HG03460 (cell line): ENCODE measurements at regions not wholly inside any gene's neighbourhood (a gene's known extent, or its start where the extent isn't known, plus 50 kb on each side); places are given as distances from the start of the nearest gene placed in this dataset.

ENCODE experiments used
- ATAC-seq: cut with Tn5 transposase; IDR thresholded peaks from one replicate; pipeline ENCODE4 v1.9.1; 2021; ENCODE audit not compliant: unreplicated experiment

DNA sequence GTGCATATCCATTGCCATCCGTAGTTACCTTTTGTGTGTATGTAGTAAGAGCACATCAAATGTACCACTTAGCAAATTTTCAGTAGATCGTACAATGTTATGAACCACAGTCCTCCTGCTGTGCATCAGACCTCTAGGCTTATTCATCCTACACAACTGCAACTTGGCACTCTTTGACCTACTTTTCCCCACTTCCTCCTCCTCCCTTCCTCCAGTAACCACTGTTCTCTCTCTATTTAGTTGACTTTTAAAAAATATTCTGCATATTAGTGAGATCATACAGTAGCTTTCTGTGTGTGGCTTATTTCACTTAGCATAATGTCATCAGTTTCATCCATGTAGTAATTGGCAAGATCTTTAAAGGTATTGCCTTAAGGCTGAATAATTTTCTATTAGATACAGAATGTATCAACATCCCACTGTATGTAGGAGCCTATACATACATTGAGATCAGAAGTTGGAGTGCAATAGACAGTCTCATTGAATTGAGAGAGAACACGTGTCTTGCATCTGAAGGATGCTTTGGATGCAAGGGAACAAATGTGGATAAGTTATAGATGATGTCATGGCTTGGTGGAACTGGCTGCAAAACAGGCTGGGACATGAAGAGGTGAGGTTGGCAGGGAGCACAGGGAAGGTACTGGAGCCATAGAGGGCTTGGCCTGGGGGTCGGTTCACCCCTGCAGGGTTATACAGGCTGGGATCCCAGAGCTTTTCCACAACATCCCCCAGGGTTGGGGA lies 83.0 kb upstream of the FAM180A start:
- no peak for ATAC-seq

DNA sequence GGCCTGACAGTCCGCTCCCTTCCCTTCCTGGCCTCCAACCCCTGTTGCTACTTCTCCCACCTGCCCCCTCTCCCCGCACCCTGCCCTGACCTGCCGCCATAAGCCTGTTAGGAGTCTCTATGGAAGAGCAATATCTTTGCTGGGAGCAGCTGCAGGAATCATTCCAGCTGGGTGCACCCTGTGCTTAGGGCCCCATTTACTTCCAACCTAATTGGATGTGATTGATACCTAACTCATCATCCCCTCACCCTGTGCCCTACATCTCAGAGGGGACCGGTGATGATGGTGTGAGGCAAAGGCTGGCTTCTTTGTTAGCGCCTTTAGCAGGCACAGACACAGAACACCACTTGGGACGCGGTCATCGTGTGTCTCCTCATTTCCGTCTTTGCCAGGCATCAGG lies 80.0 kb upstream of the FAM180A start:
- ATAC-seq = no peak

DNA sequence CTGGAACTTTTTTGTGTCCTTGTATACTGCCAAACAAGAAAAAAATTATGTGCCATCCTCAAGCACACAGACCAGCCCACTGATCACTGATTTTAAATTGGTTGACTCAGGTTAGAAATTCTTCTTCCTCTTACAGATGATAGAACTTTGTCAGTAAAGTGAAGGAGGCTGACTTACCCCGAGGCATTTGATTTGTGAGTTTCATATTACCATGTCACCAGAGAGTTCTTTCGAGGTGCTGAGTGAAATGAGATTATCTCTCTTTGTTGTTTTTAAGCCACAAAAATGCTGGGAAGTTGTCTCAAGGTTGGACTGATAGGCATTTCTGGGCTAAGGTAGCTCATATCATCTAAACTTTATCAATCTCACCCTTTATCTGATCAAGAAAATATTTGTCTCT lies 78.8 kb upstream of the FAM180A start:
- ATAC-seq = no peak

- ATAC-seq = no peak
These were observed 76.8 kb upstream of the FAM180A start for GRCh38 chr7:135825406-135825805.

- no peak for ATAC-seq
These were observed 73.8 kb upstream of the FAM180A start for GRCh38 chr7:135822376-135822775.

- no peak for ATAC-seq
These were observed 69.0 kb upstream of the FAM180A start for GRCh38 chr7:135817583-135817982.

GRCh38 chr7:135815033-135815432 lies 66.4 kb upstream of the FAM180A start:
- ATAC-seq = no peak

GRCh38 chr7:135812148-135812547 lies 63.5 kb upstream of the FAM180A start:
- ATAC-seq = no peak

DNA sequence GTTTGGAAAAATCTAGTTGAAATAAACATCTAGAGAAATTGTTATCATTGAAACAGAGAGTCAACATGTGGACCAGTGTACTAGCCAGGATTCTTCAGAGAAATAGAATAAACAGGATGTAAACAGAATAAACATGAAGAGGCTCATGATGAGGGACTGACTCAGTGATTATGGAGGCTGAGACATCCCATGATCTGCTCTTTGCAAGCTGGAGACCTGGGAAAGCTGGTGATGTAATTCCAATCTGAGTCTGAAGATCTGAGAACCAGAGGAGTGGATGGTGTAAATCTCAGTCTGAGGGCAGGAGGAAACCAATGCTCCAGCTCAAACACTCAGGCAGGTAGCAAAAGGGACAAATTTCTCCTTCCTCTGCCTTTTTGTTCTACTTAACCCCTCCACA lies 62.9 kb upstream of the FAM180A start:
- ATAC-seq = no peak

DNA sequence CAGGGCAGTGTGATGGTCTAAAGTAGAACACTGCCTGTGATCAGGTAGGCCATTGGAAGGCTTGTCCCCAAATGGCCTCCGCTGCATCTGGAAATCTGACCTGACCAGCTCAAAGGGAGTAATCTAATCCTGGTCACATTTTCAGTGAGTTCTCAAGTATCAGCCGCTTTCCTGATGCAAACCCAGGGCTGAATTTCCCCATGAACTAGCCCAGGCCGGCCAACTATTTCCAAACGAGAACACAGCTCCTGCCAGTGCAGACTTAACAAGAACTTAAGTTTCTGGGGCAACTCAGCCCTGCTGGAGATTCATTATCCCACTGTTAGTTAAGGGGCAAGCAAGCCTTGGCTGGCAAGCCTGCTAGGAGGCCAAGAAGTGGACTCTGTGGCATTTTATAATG lies 59.6 kb upstream of the FAM180A start:
- no peak for ATAC-seq

DNA sequence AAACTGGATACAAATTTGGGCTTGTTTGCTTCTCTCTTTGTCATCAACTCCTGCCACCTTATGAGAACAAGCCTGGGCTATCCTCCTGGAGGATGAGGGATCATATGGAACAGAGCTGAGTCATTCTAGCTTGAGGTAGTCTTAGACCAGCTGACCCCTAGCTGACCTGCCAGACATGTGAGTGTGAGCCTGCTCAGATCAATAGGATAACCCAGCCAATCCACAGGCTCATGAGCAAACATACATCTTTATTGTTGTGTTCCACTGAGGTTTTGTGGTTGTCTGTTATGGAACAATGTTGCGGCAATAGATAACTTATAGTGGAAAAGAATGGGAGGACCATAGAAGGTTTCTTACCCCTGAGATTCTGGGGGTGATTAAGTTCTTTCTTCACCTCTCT lies 54.5 kb upstream of the FAM180A start:
- ATAC-seq = no peak

GRCh38 chr7:135802697-135803096 lies 54.1 kb upstream of the FAM180A start:
- ATAC-seq = no peak

DNA sequence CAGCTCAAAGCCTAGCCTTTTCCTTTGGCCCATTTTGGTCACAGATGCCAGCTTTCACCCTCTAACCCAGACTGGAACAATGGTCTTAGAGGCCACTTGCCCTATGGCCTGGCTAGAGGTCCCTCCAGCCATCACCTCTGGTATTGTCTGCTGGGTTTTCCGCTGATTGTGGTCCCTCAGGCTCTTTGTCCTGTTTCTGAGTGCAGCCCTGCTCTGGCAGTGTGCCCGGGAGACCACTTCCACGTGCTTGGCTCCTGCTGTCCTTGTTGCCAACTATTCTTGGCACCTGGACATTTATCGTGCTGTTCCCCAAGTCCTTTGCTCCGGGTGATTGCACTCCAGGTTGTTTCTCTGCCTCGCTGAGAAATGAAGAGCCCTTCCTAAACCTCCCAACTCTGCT lies 53.3 kb upstream of the FAM180A start:
- ATAC-seq = no peak

- ATAC-seq = peak; percentile 68
These were observed 52.6 kb upstream of the FAM180A start for GRCh38 chr7:135801045-135801693.

DNA sequence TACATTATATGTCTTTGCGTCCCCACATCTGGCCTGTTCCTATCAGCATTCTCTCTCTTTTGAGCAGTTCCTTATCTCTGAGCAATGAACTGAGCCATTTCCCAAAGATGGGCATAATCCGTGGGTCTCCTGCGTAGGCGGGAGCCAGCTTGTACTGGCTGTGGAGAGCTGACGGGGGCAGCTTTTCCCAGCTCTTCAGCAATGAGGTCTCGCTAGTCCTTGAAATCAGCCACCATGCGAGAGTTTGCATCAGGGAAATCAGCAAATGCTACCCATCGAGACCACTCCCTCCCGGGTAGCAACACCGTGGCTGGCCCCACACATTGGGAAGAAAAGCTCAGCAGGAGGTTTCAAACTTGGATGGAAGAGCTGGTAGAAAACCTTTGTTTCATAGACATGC lies 51.9 kb upstream of the FAM180A start:
- ATAC-seq = no peak

DNA sequence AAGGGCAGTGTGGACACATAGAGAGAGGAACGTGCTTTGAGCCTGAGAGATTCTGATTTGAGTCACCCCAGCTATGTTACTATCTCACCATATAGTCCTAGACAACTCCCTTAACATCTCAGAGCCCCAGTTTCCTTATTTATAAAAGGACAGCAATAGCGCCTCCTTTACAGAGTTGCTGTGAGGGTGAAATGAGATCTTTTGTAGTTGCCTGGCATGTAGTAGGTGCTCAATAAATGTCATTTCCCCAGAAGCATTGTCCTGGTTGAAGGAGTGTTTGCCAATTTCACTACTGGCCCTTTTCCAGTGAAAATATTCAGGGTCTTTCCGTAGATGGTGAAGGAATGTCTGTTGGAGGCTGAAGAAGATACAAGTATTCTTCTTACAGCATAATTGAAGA lies 51.3 kb upstream of the FAM180A start:
- ATAC-seq = no peak
